D721Med (cell line): ENCODE measurements at regions not wholly inside any gene's neighbourhood (a gene's known extent, or its start where the extent isn't known, plus 50 kb on each side); places are given as distances from the start of the nearest gene placed in this dataset.

Experiments
- DNase-seq: peaks from one replicate; pipeline ENCODE4 v3.0.0; 2011; ENCODE audit warnings: low spot score; ENCODE audit not compliant: insufficient read length
- FAIRE-seq: peaks from 2 replicates; lab custom pipeline; 2011; peaks lifted over from hg19 to GRCh38; lab: Jason Lieb, UNC
- CTCF ChIP-seq: IDR thresholded peaks from 2 replicates; pipeline ENCODE4 v1.5.1; 2012; ENCODE audit warnings: mild to moderate bottlenecking, control low read depth; ENCODE audit not compliant: insufficient read depth; ENCODE audit errors: missing control alignments

GRCh38 chr10:62964026-62964425, 147.9 kb upstream of the EGR2 start:
- TF ChIP-seq CTCF, result no peak
- no peak for FAIRE-seq

GRCh38 chr10:62961951-62962523, 145.9 kb upstream of the EGR2 start:
- FAIRE-seq (no peak), DNase-seq (no peak)
- TF ChIP-seq CTCF, result no peak

More at GRCh38 chr10:62964026-62964425, 147.9 kb upstream of the EGR2 start:
- DNase-seq, result no peak

GRCh38 chr10:62960416-62960815, 144.2 kb upstream of the EGR2 start:
- no peak for FAIRE-seq
- no peak for DNase-seq

GRCh38 chr10:62959553-62959952, 143.4 kb upstream of the EGR2 start:
- no peak for DNase-seq
- TF ChIP-seq CTCF, result no peak
- FAIRE-seq, result no peak

More at GRCh38 chr10:62960416-62960815, 144.2 kb upstream of the EGR2 start:
- no peak for TF ChIP-seq CTCF

- DNase-seq (no peak), FAIRE-seq (no peak)
- no peak for TF ChIP-seq CTCF
Observed at GRCh38 chr10:62958980-62959379, 142.8 kb upstream of the EGR2 start.

GRCh38 chr10:62946278-62946677, 130.1 kb upstream of the EGR2 start:
- DNase-seq (no peak), FAIRE-seq (no peak)
- TF ChIP-seq CTCF, result no peak

- TF ChIP-seq CTCF, result no peak
- no peak for DNase-seq
- no peak for FAIRE-seq
Observed at GRCh38 chr10:62939698-62940097, 123.5 kb upstream of the EGR2 start.
